Endodermal cell (in vitro differentiated cells): ENCODE measurements at regions not wholly inside any gene's neighbourhood (a gene's known extent, or its start where the extent isn't known, plus 50 kb on each side); places are given as distances from the start of the nearest gene placed in this dataset.

Experiments
- DNase-seq: peaks from one replicate; pipeline ENCODE4 v3.0.0-alpha.2; 2017
- H3K27ac ChIP-seq: 2 replicates; pipeline ENCODE4 v1.5.1; 2013; ENCODE audit warnings: mild to moderate bottlenecking, low read depth, low read length, moderate library complexity
- H3K27me3 ChIP-seq: 2 replicates; pipeline ENCODE4 v1.6.1; 2013; ENCODE audit warnings: mild to moderate bottlenecking, low read length, moderate library complexity; ENCODE audit not compliant: insufficient read depth, control insufficient read depth, poor library complexity, severe bottlenecking
- H3K36me3 ChIP-seq: 2 replicates; pipeline ENCODE4 v1.7.0; 2013; ENCODE audit warnings: mild to moderate bottlenecking, low read length, moderate library complexity; ENCODE audit not compliant: control insufficient read depth, insufficient read depth
- H3K4me1 ChIP-seq: one replicate; pipeline ENCODE4 v1.7.0; 2013; ENCODE audit warnings: low read length; ENCODE audit not compliant: control insufficient read depth, insufficient read depth
- H3K4me3 ChIP-seq: 2 replicates; pipeline ENCODE4 v1.5.1; 2013; ENCODE audit warnings: mild to moderate bottlenecking, low read length, moderate library complexity
- H3K9ac ChIP-seq: 2 replicates; pipeline ENCODE4 v1.6.1; 2013; ENCODE audit warnings: mild to moderate bottlenecking, low read length, moderate library complexity; ENCODE audit not compliant: poor library complexity, severe bottlenecking; ENCODE audit errors: extremely low read depth
- H3K9me3 ChIP-seq: 2 replicates; pipeline ENCODE4 v1.6.1; 2013; ENCODE audit warnings: mild to moderate bottlenecking, low read length, moderate library complexity; ENCODE audit not compliant: control insufficient read depth
- H3K27ac Mint-ChIP-seq: 2 replicates; pipeline ENCODE4 v1.8.0; 2020; ENCODE audit warnings: mixed read lengths
- H3K27me3 Mint-ChIP-seq: 2 replicates; pipeline ENCODE4 v1.8.0; 2021; ENCODE audit warnings: mild to moderate bottlenecking, mixed read lengths; ENCODE audit not compliant: insufficient read depth
- H3K36me3 Mint-ChIP-seq: 2 replicates; pipeline ENCODE4 v1.8.0; 2020; ENCODE audit warnings: low read depth, mixed read lengths
- H3K4me1 Mint-ChIP-seq: 2 replicates; pipeline ENCODE4 v1.8.0; 2020; ENCODE audit warnings: mixed read lengths
- H3K4me3 Mint-ChIP-seq: 2 replicates; pipeline ENCODE4 v1.8.0; 2020; ENCODE audit warnings: mild to moderate bottlenecking, moderate library complexity, mixed read lengths
- H3K9me3 Mint-ChIP-seq: 2 replicates; pipeline ENCODE4 v1.8.0; 2020; ENCODE audit warnings: mild to moderate bottlenecking, mixed read lengths
- CTCF ChIP-seq: fragments of 200-600 bp; sonication (generic); conservative IDR thresholded peaks from 2 replicates; pipeline ENCODE4 v1.5.0; 2021; ENCODE audit warnings: antibody characterized with exemption, mild to moderate bottlenecking
- WGBS, 2 experiments: methylation state at CpG; one replicate each; pipeline versions ENCODE4 v1.1.5 to v1.1.7; 2013; ENCODE audit warnings: missing lambda C conversion rate in 2 of 2, mixed read lengths in 1 of 2; ENCODE audit not compliant: insufficient coverage in 1 of 2, insufficient read length in 1 of 2; 5-methylcytosine and 5-hydroxymethylcytosine counted together

- Histone ChIP-seq H3K36me3 (no peaks in the 10 kb centered on the region), H3K9ac (no peak overlapping the region)
- H3K27ac Mint-ChIP-seq = no peak overlapping the region
Measured at GRCh38 chr9:107567462-107567861, 77.9 kb upstream of the KLF4 start.

GRCh38 chr9:107566611-107567061 is 77.1 kb upstream of the KLF4 start:
- no peak for TF ChIP-seq CTCF
- no peaks in the 10 kb centered on the region for H3K27me3 ChIP-seq
- H3K27ac Mint-ChIP-seq = no peak overlapping the region
- H3K27ac ChIP-seq = no peak overlapping the region
- H3K9me3 Mint-ChIP-seq = no peaks in the 10 kb centered on the region
- H3K4me3 Mint-ChIP-seq = no peak overlapping the region
- H3K36me3 Mint-ChIP-seq = no peaks in the 10 kb centered on the region
- WGBS, 2 experiments = 92% methylated on average over 5 to 6 of the region's 6 CpGs
- no peak overlapping the region for H3K9ac ChIP-seq
- no peaks in the 10 kb centered on the region for H3K9me3 ChIP-seq
- H3K27me3 Mint-ChIP-seq = peaks cover 17% of the 10 kb centered on the region
- no peak for DNase-seq
- no peak overlapping the region for H3K4me3 ChIP-seq
- no peaks in the 10 kb centered on the region for H3K36me3 ChIP-seq
- H3K4me1 Mint-ChIP-seq = no peaks in the 10 kb centered on the region
- no peaks in the 10 kb centered on the region for H3K4me1 ChIP-seq

More at GRCh38 chr9:107567462-107567861, 77.9 kb upstream of the KLF4 start:
- Histone ChIP-seq H3K27ac (no peak overlapping the region), H3K9me3 (no peaks in the 10 kb centered on the region), H3K4me1 (no peaks in the 10 kb centered on the region), H3K27me3 (no peaks in the 10 kb centered on the region), H3K4me3 (no peak overlapping the region)
- H3K36me3 Mint-ChIP-seq = no peaks in the 10 kb centered on the region
- no peaks in the 10 kb centered on the region for H3K9me3 Mint-ChIP-seq
- H3K4me1 Mint-ChIP-seq = no peaks in the 10 kb centered on the region
- no peak for TF ChIP-seq CTCF
- 88 to 97% methylated on average over 3 to 4 of the region's 4 CpGs for WGBS, 2 experiments
- peaks cover 15% of the 10 kb centered on the region for H3K27me3 Mint-ChIP-seq
- no peak for DNase-seq
- no peak overlapping the region for H3K4me3 Mint-ChIP-seq

- no peak overlapping the region for H3K4me3 ChIP-seq
- H3K27me3 ChIP-seq = peaks cover 6% of the 10 kb centered on the region
- no peaks in the 10 kb centered on the region for H3K36me3 Mint-ChIP-seq
- H3K36me3 ChIP-seq = no peaks in the 10 kb centered on the region
- H3K4me3 Mint-ChIP-seq = no peak overlapping the region
- no peak for DNase-seq
- WGBS, 2 experiments = 90 to 95% methylated on average over 4 of the region's 4 CpGs
- H3K27ac Mint-ChIP-seq = no peak overlapping the region
- no peaks in the 10 kb centered on the region for H3K4me1 ChIP-seq
- no peak for TF ChIP-seq CTCF
- H3K9ac ChIP-seq = no peak overlapping the region
- no peak overlapping the region for H3K27ac ChIP-seq
- H3K9me3 ChIP-seq = no peaks in the 10 kb centered on the region
- H3K4me1 Mint-ChIP-seq = peaks cover 8% of the 10 kb centered on the region
- H3K27me3 Mint-ChIP-seq = peaks cover 37% of the 10 kb centered on the region
- no peaks in the 10 kb centered on the region for H3K9me3 Mint-ChIP-seq
Measured at GRCh38 chr9:107562798-107563197, 73.2 kb upstream of the KLF4 start.
